ENCODE measurements at regions not wholly inside any gene's neighbourhood (a gene's known extent, or its start where the extent isn't known, plus 50 kb on each side); places are given as distances from the start of the nearest gene placed in this dataset.
"Not testable (repeated sequence)": the region's sequence is repeated elsewhere in the genome, so short reads cannot be mapped to it uniquely, and the experiment has no call there.

GRCh38 chr6:130613176-130613575 lies 214.0 kb upstream of the SMLR1 start:
- DNase-seq: no peak

- no peak for DNase-seq
Measured at GRCh38 chr6:130615816-130616215, 211.4 kb upstream of the SMLR1 start.

GRCh38 chr6:130617658-130618057 lies 209.5 kb upstream of the SMLR1 start:
- no peak for DNase-seq

GRCh38 chr6:130618806-130619205 lies 208.4 kb upstream of the SMLR1 start:
- not testable (repeated sequence) for DNase-seq

- DNase-seq: no peak
Measured at GRCh38 chr6:130620338-130620781, 206.8 kb upstream of the SMLR1 start.

GRCh38 chr6:130622142-130622541 lies 205.1 kb upstream of the SMLR1 start:
- no peak for DNase-seq

GRCh38 chr6:130624046-130624445 lies 203.2 kb upstream of the SMLR1 start:
- no peak for DNase-seq

GRCh38 chr6:130625825-130626527 lies 201.2 kb upstream of the SMLR1 start:
- no peak for DNase-seq

GRCh38 chr6:130628862-130629261 lies 198.3 kb upstream of the SMLR1 start:
- DNase-seq: no peak

- no peak for DNase-seq
Measured at GRCh38 chr6:130629640-130630039, 197.6 kb upstream of the SMLR1 start.

GRCh38 chr6:130632277-130632676 lies 194.9 kb upstream of the SMLR1 start:
- no peak for DNase-seq

- no peak for DNase-seq
Measured at GRCh38 chr6:130632897-130633296, 194.3 kb upstream of the SMLR1 start.

- no peak for DNase-seq
Measured at GRCh38 chr6:130643361-130643760, 183.8 kb upstream of the SMLR1 start.

- DNase-seq: no peak
Measured at GRCh38 chr6:130644175-130644574, 183.0 kb upstream of the SMLR1 start.

- DNase-seq: not testable (repeated sequence)
Measured at GRCh38 chr6:130644769-130645168, 182.4 kb upstream of the SMLR1 start.

- DNase-seq: no peak
Measured at GRCh38 chr6:130647246-130647645, 180.0 kb upstream of the SMLR1 start.

- no peak for DNase-seq
Measured at GRCh38 chr6:130655586-130655985, 171.6 kb upstream of the SMLR1 start.

- DNase-seq: no peak
Measured at GRCh38 chr6:130661077-130661476, 166.1 kb upstream of the SMLR1 start.

- no peak for DNase-seq
Measured at GRCh38 chr6:130666786-130667185, 160.4 kb upstream of the SMLR1 start.

- DNase-seq: no peak
Measured at GRCh38 chr6:130670142-130670541, 157.1 kb upstream of the SMLR1 start.

GRCh38 chr6:130671119-130671518 lies 156.1 kb upstream of the SMLR1 start:
- no peak for DNase-seq

- DNase-seq: no peak
Measured at GRCh38 chr6:130671577-130671976, 155.6 kb upstream of the SMLR1 start.

- no peak for DNase-seq
Measured at GRCh38 chr6:130672153-130672552, 155.1 kb upstream of the SMLR1 start.

- no peak for DNase-seq
Measured at GRCh38 chr6:130674604-130675003, 152.6 kb upstream of the SMLR1 start.

- DNase-seq: no peak
Measured at GRCh38 chr6:130675072-130675471, 152.1 kb upstream of the SMLR1 start.
